H4 (cell line): ENCODE measurements at regions not wholly inside any gene's neighbourhood (a gene's known extent, or its start where the extent isn't known, plus 50 kb on each side); places are given as distances from the start of the nearest gene placed in this dataset.

Experiments
- DNase-seq: peaks from one replicate; pipeline ENCODE4 v3.0.0-alpha.2; 2015; ENCODE audit warnings: low spot score

- no peak for DNase-seq
Measured at GRCh38 chr12:14148489-14149270, 167.3 kb upstream of the GRIN2B start.

DNA sequence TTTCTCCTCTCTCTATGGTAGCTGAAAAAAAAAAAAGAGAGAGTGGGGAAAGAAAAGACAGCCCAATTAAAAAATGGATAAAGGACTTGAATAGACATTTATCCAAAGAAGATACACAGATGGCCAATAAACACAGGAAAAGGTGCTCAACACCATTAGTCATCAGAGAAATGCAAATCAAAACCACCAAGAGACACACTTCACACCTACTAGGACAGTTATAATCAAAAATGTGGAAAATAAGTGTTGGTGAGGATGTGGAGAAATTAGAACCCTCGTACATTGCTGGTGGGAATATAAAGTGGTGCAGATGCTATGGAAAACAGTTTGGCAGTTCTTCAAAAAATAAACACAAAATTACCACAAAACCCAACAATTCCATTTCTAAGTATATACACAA lies 172.4 kb upstream of the GRIN2B start:
- DNase-seq = no peak

GRCh38 chr12:14156606-14157005 lies 175.2 kb upstream of the GRIN2B start:
- no peak for DNase-seq

GRCh38 chr12:14157088-14157747 lies 175.8 kb upstream of the GRIN2B start:
- DNase-seq = no peak

GRCh38 chr12:14164266-14164665 lies 182.9 kb upstream of the GRIN2B start:
- no peak for DNase-seq

- peak; percentile 39 for DNase-seq
Measured at GRCh38 chr12:14167005-14167628, 185.7 kb upstream of the GRIN2B start.

DNA sequence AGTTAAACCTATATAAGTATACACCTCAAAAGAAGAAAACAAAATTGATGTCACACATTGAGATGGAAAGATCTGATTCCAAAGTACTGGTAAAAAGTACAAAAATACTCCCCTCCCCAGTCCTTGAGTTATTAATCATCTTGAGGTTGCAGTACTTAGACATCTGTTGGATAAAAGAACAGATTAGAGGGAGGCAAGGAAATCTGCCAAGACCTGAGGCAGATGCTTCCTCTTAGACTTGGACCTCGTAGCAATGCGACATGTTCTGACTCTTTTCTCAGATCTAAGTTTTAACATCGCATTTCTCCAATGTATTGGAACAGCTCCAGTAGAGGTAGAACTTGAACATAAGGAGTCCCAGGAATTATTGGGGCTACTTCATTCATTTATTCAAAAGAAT lies 187.9 kb upstream of the GRIN2B start:
- DNase-seq = no peak

DNA sequence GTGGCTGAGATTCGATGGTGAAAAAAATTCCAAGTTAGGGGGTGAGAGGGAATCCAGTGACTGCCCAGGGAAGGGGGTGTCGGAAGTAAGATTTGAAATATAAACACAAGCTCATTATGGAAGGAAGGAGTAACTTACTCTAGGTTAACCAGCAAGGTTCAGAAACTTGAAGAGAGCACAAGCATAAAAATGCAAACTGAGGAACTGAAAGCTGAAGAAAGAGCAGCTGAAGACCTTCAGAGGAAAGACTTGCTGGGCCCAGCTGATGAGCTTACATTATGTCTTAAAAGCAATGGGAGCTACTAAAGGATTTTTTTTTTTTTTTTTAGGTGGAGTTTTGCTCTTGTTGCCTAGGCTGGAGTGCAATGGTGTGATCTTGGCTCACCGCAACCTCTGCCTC lies 189.7 kb upstream of the GRIN2B start:
- no peak for DNase-seq

DNA sequence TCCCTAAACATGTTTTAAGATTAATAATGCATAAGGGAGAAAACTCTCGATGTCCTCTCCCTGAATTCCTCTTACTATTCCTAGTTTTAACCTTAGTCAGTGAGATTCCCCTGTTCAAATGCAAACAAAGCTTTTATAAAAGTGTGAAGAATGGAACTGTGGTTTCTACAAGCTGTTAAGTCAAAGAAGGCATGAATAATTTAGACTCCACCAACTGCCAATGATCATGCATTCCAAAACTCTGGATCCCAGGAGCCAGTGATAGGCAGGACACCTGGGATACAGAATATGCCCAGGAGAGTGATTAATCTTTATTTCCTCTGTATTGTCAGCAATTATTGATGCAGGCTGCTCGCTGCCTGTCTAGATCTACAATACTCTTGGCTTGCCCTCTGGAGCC lies 190.3 kb upstream of the ATF7IP start:
- no peak for DNase-seq

DNA sequence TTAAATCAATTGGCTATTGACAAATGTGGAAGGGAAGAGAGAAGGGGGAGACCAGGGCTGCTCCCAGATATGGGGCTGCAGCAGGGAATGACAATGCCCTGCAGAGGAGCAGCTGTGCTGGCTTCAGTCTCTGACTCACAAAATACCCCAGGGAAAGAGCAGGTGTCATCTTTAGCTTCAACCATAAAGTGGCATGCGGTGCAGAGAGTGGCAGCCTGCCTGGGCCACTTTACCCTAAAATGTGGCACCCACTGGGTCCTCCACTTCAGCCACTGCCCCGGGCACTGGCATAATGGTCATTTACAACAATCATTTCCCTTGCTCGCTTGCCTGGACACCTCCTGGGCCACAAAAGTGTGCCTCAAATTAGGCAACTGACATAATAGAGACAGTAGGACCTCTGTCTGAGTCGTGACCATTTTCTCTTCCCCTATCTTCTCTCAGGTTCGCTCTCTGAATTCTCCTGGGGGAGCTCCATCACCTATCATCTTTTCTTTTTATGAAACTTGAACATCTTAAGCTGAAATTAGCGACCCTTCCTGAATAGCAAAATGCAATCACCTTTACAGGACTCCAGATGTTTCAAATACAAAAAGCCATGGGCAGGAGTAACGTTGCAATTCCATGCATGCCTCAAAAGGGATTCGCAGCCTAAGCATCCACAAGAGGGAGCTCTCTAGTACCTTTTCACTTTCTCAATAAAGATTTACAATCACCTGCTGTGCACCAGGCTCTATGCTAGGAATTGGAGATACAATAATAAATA lies 179.9 kb upstream of the ATF7IP start:
- peak; percentile 48 for DNase-seq

DNA sequence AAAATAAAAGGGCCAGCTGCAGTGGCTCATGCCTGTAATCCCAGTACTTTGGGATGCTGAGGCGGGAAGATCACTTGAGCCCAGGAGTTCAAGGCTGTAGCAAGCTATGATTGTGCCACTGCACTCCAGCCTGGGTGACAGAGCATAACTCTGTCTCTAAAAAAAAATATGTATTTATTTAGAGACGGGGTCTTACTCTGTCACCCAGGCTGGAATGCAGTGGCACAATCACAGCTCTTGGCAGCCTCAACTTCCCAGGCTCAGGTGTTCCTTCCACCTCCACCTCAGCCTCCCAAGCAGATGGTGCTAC lies 179.3 kb upstream of the ATF7IP start:
- no peak for DNase-seq

DNA sequence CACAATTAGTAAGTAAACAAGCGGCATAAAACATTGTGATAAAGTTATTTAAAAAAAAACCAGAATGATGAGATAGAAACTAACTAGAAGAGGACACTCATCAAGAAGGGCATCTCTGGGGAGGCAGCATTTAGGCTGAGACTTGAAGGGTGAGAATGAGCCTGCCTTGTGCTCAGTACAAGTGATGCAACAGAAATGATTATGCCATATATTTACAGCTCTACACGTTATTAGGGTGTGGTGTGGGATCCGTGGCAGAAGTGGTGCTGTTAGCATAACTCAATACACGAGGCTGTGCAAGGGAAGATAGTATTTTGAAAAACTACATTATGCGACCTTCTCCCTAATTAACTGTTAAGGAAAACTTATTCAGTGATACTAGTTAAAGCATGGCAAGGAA lies 178.5 kb upstream of the ATF7IP start:
- no peak for DNase-seq

GRCh38 chr12:14187966-14188365 lies 177.5 kb upstream of the ATF7IP start:
- DNase-seq = no peak

DNA sequence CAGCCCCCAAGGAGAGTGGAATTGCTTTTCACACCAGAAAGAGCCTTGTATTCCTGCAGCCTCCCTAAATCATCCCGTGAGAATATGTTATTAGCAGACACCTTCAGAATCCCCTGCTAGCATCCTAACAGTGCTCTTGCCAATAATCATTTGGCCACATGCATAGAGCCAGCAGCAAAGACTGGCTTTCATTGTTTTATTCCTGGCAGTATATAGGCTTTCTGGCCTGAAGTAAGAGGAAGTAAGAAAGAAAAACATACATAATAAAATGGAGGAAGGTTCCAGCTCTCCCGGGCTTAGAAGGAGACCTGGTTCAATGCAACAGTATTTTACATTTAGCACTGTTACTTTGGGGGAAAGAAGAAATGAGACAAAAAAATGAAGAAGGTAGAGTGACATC lies 176.7 kb upstream of the ATF7IP start:
- DNase-seq = no peak

DNA sequence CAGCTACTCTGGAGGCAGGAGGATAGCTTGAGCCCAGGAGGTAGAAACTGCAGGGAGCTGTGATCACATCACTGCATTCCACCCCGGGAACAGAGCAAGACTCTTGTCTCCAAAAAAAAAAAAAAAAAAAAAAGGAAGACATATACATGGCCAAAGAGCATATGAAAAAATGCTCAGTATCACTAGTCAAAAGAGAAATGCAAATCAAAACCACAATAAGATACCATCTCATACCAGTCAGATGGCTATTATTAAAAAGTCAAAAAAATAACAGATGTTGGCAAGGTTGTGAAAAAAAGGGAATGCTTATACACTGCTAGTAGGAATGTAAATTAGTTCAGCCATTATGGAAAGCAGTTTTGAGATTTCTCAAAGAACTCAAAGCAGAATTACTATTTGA lies 174.8 kb upstream of the ATF7IP start:
- no peak for DNase-seq

DNA sequence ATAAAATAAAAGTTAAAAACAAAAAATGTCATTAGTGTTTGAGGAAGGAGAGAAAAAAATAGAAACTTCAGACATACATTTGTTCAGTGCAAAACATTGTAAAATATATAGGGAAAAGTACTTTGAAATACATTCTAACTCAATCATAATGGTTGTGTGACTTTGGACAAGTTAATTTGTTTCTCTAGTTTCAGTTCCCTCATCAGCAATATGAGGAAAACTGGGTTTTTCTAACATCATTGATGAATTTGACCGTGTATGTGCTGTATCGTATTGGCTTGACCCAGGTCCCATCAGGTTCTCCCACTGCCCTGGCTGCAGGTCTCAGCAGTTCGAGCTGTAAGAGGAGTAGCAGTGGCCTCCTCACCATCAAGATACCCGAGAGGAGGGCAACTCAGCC lies 173.9 kb upstream of the ATF7IP start:
- DNase-seq = no peak

DNA sequence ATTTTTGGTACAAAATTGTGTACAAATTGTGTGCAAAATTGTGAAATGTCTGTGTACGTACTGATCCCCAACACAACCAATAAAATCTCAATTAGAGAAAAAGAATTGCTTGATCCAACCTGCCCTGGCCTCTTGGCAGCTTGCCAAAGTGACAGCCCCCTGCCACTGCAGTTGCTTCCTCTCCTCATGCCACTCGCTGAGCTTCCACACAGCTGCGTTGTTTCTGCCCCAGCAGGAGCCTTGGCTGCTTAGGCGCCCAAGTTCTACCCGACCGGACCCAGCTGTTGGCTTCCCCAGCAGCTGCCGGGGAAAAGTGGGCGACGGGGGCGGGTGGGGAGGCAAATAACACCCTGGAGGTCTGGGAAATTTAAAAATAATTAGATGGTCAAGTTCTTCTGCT lies 171.8 kb upstream of the ATF7IP start:
- DNase-seq = no peak

DNA sequence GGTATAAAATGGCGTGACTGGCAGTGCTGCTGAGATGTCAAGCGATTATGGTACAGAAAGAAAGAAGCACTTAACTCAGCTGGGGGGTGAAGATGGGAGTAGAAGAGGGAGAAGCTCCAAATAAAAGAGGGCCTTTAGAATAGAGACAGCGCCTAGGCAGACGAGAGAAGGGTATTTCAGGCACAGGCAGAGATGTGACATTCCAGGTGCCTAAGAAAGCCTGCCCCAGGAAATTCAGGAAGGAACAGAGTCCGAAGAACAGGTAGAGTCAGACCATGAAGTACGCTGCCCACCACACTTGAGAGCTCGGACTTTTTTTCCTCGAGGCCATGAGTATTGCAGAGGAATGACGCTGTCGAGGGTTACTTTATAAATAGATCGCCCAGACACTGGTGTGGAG lies 170.9 kb upstream of the ATF7IP start:
- no peak for DNase-seq

- DNase-seq = no peak
Measured at GRCh38 chr12:14199455-14200198, 165.9 kb upstream of the ATF7IP start.

DNA sequence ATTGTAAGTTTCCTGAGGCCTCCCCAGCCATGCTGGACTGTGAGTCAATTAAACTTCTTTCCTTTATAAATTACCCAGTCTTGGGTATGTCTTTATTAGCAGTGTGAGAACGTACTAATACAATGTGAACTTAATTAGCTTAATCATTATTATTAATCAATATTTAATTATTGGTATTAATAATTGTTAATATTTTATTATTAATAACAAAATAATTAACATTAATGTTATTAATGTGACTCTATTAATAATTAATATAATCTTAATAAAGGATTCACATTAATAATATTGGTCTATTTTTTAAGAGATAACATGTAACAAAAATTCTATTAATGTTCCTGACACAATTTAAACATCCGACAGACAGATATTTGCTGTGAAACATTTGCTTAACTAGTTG lies 164.9 kb upstream of the ATF7IP start:
- DNase-seq = no peak

GRCh38 chr12:14201291-14201690 lies 164.2 kb upstream of the ATF7IP start:
- DNase-seq = no peak
